Ramos (cell line): ENCODE measurements at regions not wholly inside any gene's neighbourhood (a gene's known extent, or its start where the extent isn't known, plus 50 kb on each side); places are given as distances from the start of the nearest gene placed in this dataset.

Source experiments
- in situ Hi-C: fragments of 300-500 bp; cut with MboI; formaldehyde crosslinking; loops from one replicate; pipeline ENCODE4 v1.14.3; 2022; ENCODE audit warnings: low sequenced_read_pairs; ENCODE audit not compliant: unreplicated experiment

GRCh38 chr4:180909279-180909678, 1333.9 kb upstream of the TENM3 start:
- in situ Hi-C loops = no loop called here

- in situ Hi-C loops = no loop called here
Observed at GRCh38 chr4:180913750-180914149, 1329.5 kb upstream of the TENM3 start.

- in situ Hi-C loops = no loop called here
Observed at GRCh38 chr4:180923486-180923885, 1319.7 kb upstream of the TENM3 start.

- in situ Hi-C loops = no loop called here
Observed at GRCh38 chr4:180925805-180926204, 1317.4 kb upstream of the TENM3 start.

- in situ Hi-C loops = no loop called here
Observed at GRCh38 chr4:180926277-180926676, 1316.9 kb upstream of the TENM3 start.

GRCh38 chr4:180932370-180933001, 1310.7 kb upstream of the TENM3 start:
- in situ Hi-C loops = no loop called here

GRCh38 chr4:180937083-180937482, 1306.1 kb upstream of the TENM3 start:
- in situ Hi-C loops = no loop called here

- in situ Hi-C loops = no loop called here
Observed at GRCh38 chr4:180940680-180941079, 1302.5 kb upstream of the TENM3 start.

GRCh38 chr4:180942367-180942916, 1300.8 kb upstream of the TENM3 start:
- in situ Hi-C loops = no loop called here

GRCh38 chr4:180946188-180946587, 1297.0 kb upstream of the TENM3 start:
- in situ Hi-C loops = no loop called here

GRCh38 chr4:180947425-180947824, 1295.8 kb upstream of the TENM3 start:
- in situ Hi-C loops = no loop called here

GRCh38 chr4:180949424-180950213, 1293.6 kb upstream of the TENM3 start:
- in situ Hi-C loops = no loop called here

- in situ Hi-C loops = no loop called here
Observed at GRCh38 chr4:180950377-180950776, 1292.8 kb upstream of the TENM3 start.

- in situ Hi-C loops = no loop called here
Observed at GRCh38 chr4:180951312-180951711, 1291.9 kb upstream of the TENM3 start.

- in situ Hi-C loops = no loop called here
Observed at GRCh38 chr4:180953572-180953971, 1289.6 kb upstream of the TENM3 start.

- in situ Hi-C loops = loop anchor here (10.0 kb wide), 1 partner anchor 296 kb away; no protein-coding TSS in a partner anchor
Observed at GRCh38 chr4:180960743-180961401, 1282.3 kb upstream of the TENM3 start.

GRCh38 chr4:180962268-180962667, 1280.9 kb upstream of the TENM3 start:
- in situ Hi-C loops = loop anchor here (10.0 kb wide), 1 partner anchor 297 kb away; no protein-coding TSS in a partner anchor

GRCh38 chr4:180966312-180966711, 1276.9 kb upstream of the TENM3 start:
- in situ Hi-C loops = loop anchor here (10.0 kb wide), 1 partner anchor 302 kb away; no protein-coding TSS in a partner anchor

- in situ Hi-C loops = loop anchor here (10.0 kb wide), 1 partner anchor 303 kb away; no protein-coding TSS in a partner anchor
Observed at GRCh38 chr4:180967936-180968335, 1275.3 kb upstream of the TENM3 start.

GRCh38 chr4:180973894-180974293, 1269.3 kb upstream of the TENM3 start:
- in situ Hi-C loops = no loop called here

GRCh38 chr4:180990931-180991330, 1252.3 kb upstream of the TENM3 start:
- in situ Hi-C loops = no loop called here
